ENCODE measurements at regions not wholly inside any gene's neighbourhood (a gene's known extent, or its start where the extent isn't known, plus 50 kb on each side); places are given as distances from the start of the nearest gene placed in this dataset.

DNA sequence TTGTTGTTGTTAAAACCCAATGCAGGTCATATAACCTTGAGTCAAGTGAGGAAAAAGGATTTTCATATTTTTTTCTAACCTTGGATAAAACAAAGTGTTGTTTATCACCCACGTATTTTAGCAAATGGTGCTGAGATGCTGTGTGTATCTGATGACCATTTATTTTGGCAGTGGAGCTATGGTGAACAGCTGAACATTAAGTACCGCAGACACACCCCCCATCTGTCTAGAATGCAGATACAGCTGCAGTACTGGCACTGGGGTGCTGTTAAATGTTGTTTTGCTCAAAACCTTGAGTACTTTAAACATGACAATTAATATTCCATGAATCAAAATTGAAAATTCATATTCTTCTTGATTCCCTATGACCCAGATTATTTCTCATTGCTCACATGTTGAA lies 773.3 kb upstream of the SLC39A10 start (continued):
- TF ChIP-seq CHD7 (IDR thresholded peaks at IDR 0.05; ENCODE audit: insufficient replicate concordance, low read length) (no peak), SIN3A (conservative IDR thresholded peaks at IDR 0.05 in 1 of 2, IDR thresholded peaks at IDR 0.05 in 1 of 2; ENCODE audit: low read depth in 1 of 2, low read length in 2 of 2) (no peak), KDM1A (IDR thresholded peaks at IDR 0.05; ENCODE audit: borderline replicate concordance, low read length) (no peak), BRCA1 (IDR thresholded peaks at IDR 0.05; ENCODE audit: low read depth, low read length) (no peak), EGR1 (IDR thresholded peaks at IDR 0.05; ENCODE audit: borderline replicate concordance, low read depth, low read length) (no peak), SP2 (IDR thresholded peaks at IDR 0.05; ENCODE audit: low read length) (no peak), YY1 (IDR thresholded peaks at IDR 0.05; ENCODE audit: low read depth, low read length) (no peak), KDM5A (IDR thresholded peaks at IDR 0.05; ENCODE audit: low read length) (no peak), TBP (IDR thresholded peaks at IDR 0.05; ENCODE audit: low read depth, low read length) (no peak), SIX5 (IDR thresholded peaks at IDR 0.05; ENCODE audit: low read depth, low read length) (no peak), SAP30 (IDR thresholded peaks at IDR 0.05; ENCODE audit: insufficient read depth, insufficient replicate concordance, low read length) (no peak)
